Lung microvascular endothelial cell (primary cell): ENCODE measurements at regions not wholly inside any gene's neighbourhood (a gene's known extent, or its start where the extent isn't known, plus 50 kb on each side); places are given as distances from the start of the nearest gene placed in this dataset.

Experiments used
- DNase-seq, 2 donors: peaks; one replicate each; pipeline versions ENCODE4 v3.0.0 to v3.0.0-alpha.2; 2010; ENCODE audit warnings: low read depth in 2 of 2

GRCh38 chr6:104109806-104110205, 749.9 kb downstream of the HACE1 start:
- DNase-seq, result no peak

- no peak for DNase-seq
These were observed 751.1 kb downstream of the HACE1 start for GRCh38 chr6:104108634-104109033.

DNA sequence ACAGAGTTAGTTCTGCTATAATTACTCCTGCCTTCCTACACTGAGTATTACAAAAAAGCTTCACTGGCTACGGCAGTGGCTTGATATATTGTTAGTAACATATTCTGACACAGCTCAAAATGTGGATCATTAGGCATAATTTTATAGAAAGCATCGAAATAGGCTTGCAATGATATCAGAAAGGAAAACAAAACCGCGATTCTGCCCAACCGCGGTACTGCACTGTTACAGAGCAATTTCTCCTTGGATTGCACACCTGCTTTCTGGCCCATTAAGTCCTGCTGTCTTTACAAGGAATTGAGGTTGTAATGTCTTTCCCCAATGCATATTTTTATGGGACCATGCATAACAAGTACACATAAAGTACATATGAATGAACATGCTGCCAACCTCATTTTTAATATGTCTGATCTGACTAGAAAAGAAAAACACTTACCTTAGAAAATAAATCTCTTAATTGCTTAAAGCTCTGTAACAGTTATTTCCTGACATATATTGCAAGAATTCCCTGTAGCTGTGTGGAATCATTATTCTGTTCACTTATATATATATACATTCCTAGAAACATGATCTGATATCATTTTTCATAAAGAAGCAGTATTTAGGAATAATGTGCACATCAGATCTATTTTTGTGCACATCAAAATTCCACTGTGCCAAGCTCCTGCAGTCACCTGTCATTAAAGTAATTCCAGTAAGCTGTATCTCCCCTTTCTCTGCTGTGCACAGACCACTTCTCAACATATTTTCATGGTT, 763.9 kb downstream of the HACE1 start:
- DNase-seq, result no peak

- no peak for DNase-seq
These were observed 772.0 kb downstream of the HACE1 start for GRCh38 chr6:104087765-104088164.

DNA sequence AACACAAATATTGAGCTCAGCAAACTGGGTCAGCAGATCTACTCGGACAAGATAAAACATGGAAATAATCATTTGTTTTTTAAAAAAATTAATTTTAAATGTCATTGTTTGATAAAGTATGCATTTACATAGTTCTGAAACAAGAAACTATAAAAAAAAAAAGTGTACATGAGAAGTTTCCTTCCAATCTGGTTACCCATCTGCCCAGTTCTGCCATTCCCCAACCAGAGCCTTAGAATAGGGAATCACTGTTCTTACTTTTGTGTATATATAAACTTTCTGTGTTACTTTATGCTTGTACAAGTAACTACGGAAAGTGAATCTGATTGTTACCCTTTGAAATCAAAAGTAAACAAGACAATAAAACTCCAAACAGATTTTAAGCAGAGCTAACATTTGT, 791.4 kb downstream of the HACE1 start:
- no peak for DNase-seq

GRCh38 chr6:104064876-104065275, 794.8 kb downstream of the HACE1 start:
- no peak for DNase-seq

- DNase-seq, result no peak
These were observed 809.3 kb downstream of the HACE1 start for GRCh38 chr6:104050455-104050854.

GRCh38 chr6:104046426-104046825, 813.3 kb downstream of the HACE1 start:
- no peak for DNase-seq

GRCh38 chr6:104031346-104031745, 828.4 kb downstream of the HACE1 start:
- DNase-seq, result no peak

DNA sequence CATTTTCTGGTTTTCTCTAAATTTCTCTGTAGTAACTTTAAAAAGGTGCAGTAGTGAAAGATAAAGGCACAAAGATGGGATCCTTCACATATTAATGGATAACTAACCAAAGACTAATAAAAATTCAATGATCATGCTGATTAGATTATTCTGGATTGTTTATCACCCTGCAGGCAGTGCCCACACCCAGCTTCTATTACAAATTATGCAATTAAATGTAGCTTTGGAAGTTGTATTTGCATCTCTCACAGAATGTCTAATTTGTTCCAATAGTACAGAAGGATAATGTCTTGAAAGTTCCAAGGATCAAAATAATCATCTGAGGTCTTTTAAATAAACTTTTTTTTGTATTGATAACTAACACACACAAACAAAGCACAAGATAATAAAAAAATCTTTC, 837.6 kb downstream of the HACE1 start:
- DNase-seq, result no peak

DNA sequence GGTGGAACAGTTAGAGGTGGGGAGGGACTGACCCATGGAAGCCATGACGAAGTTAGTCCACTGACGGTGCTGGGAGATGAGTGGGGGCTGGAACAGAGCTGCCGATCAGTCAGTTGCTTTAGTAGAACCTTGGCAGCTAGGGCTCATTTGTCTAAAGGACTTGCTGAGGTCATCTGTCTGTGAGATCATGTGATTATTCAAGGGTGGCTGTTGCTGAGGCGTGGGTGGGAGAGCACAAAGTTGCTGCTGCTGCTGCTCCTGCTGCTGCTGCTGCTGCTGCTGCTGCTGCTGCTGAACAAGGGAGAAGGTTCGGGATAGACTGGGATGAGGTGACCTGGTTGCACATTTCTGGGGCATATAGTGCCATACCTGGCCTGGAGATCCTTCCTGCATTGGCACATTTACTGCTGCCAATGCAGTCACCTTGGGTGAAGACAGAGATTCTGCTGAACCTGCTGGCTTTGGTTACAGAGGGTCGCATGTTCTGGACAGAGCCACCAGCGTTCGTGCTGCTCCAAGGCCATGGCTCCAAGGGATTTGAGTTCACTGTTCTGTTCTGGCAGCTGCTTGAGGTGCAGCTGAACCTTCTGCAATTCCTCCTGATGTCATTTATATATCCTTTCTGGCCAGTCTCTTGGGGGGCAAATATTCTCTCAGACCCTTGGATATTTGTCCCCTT, 840.5 kb downstream of the HACE1 start:
- DNase-seq, result no peak

DNA sequence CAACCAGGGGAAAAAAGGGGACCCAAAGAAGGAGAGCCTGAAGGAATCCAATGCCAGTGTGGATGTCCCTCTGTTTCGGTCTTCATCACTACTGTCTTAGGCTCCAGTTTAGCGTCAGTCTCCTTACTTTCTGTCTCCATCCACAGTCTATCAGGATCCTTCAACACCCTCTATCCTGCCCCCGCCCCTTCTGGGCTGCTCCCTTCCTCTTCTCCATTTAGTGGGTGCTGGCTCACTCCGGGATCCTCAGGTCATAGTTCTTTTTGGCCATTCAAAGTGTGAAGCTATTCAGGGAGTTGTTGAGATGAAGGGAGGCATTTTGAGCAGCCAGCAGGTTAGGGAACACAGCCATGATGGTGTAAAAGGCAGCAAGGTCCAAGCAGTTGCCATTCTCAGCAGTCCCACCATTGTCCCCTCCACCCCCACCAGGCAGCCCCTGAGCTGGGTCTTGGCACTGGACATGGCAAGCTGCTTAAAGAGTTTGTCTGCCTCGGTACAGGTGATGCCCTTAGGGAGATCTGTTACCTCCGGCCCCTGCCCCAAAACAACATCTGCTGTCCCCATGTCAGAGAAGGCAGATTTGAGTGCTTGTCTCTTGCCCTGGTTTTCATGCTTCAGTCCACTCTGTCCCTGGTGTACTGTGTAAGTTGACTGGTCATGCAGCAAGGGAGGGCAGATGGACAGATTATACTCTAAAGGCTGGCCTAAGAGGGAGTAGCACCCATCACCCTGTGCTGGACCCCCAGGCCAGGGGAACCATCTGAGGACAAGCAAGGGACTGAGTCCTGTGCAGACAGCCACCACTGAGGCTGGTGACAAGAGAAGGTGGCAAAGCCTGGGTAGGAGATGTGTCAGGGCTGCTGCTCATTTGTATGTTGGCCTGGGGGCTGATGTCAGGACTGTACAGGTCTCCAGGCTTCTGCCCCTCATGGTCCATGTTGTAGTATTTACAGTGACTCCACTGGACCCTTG, 842.0 kb downstream of the HACE1 start:
- DNase-seq, result no peak

DNA sequence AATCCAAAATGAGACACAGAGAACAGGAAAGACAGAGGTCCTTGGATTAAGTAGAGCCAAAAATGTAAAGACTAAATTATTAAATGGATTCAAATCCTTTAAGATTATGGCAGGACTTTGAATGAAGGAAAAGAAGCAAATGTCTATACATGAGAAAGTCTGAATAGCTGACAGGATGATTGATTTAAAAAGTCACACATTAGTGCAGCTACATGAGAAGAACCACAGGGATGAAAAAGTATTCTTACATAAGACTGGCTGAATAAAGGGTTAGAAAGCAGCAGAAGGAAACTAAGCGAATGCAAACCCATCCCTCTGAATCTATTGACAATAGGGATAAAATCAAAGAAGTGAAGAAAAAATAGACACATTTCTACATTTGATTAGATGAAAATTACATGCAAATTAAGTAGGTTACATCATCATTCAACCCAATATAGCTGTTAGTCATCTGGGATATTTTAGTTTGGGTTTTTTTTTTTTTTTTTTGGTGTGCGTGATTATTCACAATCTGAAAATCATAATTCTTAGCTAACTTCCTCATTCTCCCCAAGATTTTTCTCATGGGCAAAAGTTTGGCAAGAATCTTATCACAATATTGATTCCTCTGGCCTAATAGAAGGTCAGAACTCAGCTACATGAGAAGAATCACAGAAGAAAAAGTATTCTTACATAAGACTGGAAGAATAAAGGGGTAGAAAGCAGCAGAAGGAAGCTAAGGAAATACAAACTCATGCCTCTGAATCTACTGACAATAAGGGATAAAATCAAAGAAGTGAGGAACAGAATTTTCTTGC, 845.4 kb downstream of the HACE1 start:
- DNase-seq, result no peak

DNA sequence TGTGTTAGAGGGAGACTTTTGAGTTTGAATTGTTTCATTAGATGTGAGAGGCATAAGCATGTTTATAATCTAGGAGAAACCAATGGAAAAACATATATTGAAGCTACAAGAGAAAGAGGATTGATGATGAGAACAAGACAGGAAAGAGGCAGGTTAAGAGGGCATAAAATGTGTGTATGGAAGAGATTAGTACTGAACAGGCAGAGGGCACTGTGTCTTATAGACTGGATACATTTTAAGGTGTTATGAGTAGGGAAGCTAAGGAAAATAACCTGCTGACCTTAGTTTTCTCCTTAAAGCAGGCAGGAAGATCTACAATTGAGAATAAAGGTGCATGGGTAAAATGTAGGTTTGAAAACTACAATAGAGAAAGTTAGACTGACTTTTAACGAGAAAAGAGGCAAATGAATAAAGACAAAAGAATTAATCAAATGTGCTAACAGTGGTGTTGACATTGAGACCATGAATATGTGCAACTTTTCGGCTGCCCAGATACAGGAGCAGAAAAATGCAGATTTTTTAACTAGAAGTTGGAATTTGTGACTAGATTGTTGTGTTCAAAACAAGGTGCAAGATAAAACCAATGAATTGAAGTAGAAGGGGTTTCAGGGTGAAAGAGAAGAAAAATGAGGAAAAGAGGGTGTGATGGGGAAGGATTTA, 846.3 kb downstream of the HACE1 start:
- no peak for DNase-seq

DNA sequence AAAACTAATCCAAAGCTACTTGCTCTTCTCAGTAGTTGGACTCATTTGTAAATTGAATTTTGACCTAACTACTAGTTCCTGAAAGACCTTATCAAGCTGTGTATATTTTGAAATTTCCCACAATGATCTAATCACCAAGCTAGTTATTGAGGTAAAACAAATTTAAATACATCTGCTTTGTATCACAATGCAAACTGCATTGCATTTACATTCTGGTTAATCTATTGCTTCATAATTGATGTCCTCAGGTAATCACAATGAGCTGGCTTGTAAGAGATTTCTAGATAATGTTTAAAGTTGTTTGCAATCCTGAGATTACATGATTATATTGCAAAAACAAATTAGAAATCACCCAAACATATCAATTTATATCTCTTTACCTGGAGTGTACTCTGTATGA, 848.8 kb downstream of the HACE1 start:
- no peak for DNase-seq

GRCh38 chr6:104003803-104004516, 855.8 kb downstream of the HACE1 start:
- DNase-seq, result no peak

DNA sequence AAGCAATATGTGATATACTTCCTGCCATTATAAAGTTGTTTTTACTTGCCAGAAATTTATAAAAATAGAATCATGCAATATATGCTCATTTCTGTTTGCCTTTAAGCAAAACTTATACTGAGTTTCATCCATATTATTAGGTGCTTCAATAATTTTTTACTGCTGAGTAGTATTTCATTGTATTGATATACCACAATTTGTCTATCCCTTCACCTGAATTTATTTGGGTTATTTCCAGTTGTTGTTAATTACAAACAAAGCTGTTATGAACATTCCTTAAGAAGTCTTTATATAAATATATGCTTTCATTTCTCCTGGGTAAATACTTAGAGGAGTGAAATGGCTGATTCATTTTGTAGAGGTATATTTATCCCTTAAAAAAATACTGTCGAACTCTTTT, 864.1 kb downstream of the HACE1 start:
- DNase-seq, result no peak

DNA sequence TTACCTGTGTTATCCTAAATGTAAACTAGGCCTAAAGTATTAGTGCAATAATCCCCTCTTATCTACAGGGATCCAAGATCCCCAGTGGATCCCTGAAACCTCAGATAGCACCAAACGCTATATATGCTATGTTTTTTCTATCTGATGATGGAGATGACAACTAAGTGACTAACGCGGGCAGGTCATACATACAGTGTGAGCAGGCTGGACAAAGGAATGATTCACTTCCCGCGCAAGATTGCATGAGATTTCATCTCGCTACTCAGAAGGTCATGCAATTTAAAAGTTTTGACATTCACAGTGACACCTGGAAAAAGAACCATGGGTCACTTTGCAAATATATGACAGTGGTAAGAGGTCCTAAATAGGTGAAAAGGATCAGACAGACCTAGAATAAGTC, 875.9 kb downstream of the HACE1 start:
- DNase-seq, result peak in 1 of 2 donors; percentile 3

GRCh38 chr6:103983011-103983410, 876.7 kb downstream of the HACE1 start:
- DNase-seq, result no peak

DNA sequence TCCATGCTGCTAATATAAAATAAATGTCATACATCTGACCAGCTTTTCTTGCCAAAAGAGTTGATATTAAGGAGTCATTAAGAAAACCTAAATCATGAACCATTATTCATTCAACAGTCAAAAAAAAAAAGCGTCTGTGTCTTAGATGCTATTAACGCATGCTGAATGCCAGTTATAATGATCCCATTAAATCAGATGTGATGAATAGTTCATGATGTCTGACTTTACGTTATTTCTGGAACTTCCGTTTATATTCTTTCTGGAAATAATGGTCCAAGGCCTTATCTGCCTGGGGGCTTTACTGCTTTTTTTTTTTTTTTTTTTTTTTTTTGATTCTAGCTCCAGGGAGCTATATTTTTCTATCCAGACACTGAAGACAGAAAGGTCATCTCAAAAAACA, 877.1 kb downstream of the HACE1 start:
- DNase-seq, result no peak
